Upper lobe of left lung (tissue), 4 donors: ENCODE measurements at regions not wholly inside any gene's neighbourhood (a gene's known extent, or its start where the extent isn't known, plus 50 kb on each side); places are given as distances from the start of the nearest gene placed in this dataset.
"Not testable (repeated sequence)": the region's sequence is repeated elsewhere in the genome, so short reads cannot be mapped to it uniquely, and the experiment has no call there.

Source experiments
- CTCF ChIP-seq, 6 experiments: fragments of 450-650 bp in 4 of 6; fragments of 200-600 bp in 2 of 6; sonication (generic) in 2 of 6; IDR thresholded peaks; one replicate each; pipeline ENCODE4 v1.5.1; 2016 to 2019; ENCODE audit warnings: antibody characterized with exemption in 6 of 6
- POLR2A ChIP-seq, 4 donors: fragments of 450-650 bp; IDR thresholded peaks; one replicate each; pipeline ENCODE4 v1.5.1; 2016 to 2017; ENCODE audit warnings: antibody characterized with exemption in 4 of 4, mild to moderate bottlenecking in 2 of 4

DNA sequence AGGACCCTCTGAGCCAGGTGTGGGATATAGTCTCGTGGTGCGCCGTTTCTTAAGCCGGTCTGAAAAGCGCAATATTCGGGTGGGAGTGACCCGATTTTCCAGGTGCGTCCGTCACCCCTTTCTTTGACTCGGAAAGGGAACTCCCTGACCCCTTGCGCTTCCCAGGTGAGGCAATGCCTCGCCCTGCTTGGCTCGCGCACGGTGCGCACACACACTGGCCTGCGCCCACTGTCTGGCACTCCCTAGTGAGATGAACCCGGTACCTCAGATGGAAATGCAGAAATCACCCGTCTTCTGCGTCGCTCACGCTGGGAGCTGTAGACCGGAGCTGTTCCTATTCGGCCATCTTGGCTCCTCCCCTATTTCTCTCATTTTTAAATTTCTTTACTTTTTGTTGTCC is 562.4 kb upstream of the RAB6C start:
- TF ChIP-seq POLR2A, CTCF (IDR thresholded peaks at IDR 0.05): not testable (repeated sequence)
